ENCODE measurements at regions not wholly inside any gene's neighbourhood (a gene's known extent, or its start where the extent isn't known, plus 50 kb on each side); places are given as distances from the start of the nearest gene placed in this dataset.
A peak's percentile ranks its signal among the peaks of the same experiment; 100 is the strongest.

DNA sequence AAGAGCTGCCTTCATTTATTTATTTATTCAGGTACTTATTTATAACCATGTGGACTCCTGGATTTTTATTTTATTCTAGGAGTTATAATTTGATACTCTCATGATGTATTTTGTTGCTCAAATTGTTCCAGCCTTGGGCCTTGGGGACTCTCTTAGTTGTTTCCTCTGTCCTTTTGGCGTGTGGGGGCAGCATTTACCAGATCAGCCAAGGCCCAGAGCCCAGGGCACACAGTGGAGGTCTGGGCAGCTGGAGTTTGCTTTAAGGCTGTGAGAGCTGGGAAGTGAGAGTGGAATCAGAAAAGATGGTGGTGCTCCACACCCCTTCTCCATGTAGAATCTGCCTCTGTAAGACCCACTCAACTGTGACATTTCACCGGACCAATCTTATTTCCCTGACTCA is 398.9 kb downstream of the RPS24 start:
- DNase-seq = peak in 1 of 6 donors; percentile 18
- no peaks in the 10 kb centered on the region for H3K4me1 ChIP-seq
- no peak overlapping the region for H3K4me3 ChIP-seq
- no peaks in the 10 kb centered on the region for H3K27me3 ChIP-seq
- no peak for FAIRE-seq
- TF ChIP-seq, protein P1, sequence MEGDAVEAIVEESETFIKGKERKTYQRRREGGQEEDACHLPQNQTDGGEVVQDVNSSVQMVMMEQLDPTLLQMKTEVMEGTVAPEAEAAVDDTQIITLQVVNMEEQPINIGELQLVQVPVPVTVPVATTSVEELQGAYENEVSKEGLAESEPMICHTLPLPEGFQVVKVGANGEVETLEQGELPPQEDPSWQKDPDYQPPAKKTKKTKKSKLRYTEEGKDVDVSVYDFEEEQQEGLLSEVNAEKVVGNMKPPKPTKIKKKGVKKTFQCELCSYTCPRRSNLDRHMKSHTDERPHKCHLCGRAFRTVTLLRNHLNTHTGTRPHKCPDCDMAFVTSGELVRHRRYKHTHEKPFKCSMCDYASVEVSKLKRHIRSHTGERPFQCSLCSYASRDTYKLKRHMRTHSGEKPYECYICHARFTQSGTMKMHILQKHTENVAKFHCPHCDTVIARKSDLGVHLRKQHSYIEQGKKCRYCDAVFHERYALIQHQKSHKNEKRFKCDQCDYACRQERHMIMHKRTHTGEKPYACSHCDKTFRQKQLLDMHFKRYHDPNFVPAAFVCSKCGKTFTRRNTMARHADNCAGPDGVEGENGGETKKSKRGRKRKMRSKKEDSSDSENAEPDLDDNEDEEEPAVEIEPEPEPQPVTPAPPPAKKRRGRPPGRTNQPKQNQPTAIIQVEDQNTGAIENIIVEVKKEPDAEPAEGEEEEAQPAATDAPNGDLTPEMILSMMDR (IDR thresholded peaks at IDR 0.05) = no peak
- 83 to 88% methylated on average over 2 of the region's 2 CpGs for WGBS, 2 donors
- H3K27ac ChIP-seq = no peak overlapping the region
- intact Hi-C loops (cut with DNase I) = no loop called here
- ATAC-seq = peak in 2 of 4 donors; percentile 20 to 55
- H3K9me3 ChIP-seq = no peaks in the 10 kb centered on the region
- H3K36me3 ChIP-seq = no peaks in the 10 kb centered on the region

DNA sequence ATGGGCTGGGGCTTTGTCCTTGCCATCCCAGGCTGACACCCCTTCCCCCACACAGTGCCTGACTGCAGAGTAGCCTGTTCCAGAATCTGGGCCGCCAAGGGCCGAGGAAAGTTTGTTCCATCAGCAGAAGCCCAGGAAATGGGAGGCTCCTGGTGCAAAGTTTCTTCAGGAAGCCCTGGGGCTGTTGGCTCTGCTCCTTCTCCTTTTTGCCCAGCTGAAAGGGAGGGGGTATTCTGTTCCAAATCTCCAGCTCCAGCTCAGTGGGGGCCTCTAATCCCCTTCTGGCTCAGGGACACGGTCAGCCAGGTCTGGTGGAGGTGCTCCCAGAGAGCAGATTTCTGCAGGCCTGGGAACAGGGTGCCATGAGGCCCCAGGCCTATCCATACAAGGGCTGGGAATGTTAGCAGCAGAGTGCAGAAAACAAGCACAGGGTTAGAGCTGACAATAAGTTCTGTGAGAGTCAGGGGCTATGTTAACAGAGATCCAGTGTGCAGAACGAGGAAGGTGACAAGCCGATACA is 399.5 kb downstream of the RPS24 start:
- intact Hi-C loops (cut with DNase I) = no loop called here
- Histone ChIP-seq H3K27ac (no peak overlapping the region), H3K4me1 (no peaks in the 10 kb centered on the region), H3K27me3 (no peaks in the 10 kb centered on the region), H3K9me3 (no peaks in the 10 kb centered on the region), H3K4me3 (no peak overlapping the region), H3K36me3 (no peaks in the 10 kb centered on the region)
- TF ChIP-seq, protein P1 (IDR thresholded peaks at IDR 0.05) = no peak
- WGBS, 2 donors = 92% methylated on average over 5 of the region's 5 CpGs
- ATAC-seq = peak in 1 of 4 donors; percentile 13
- peak in 1 of 6 donors; percentile 34 for DNase-seq
- FAIRE-seq = no peak

DNA sequence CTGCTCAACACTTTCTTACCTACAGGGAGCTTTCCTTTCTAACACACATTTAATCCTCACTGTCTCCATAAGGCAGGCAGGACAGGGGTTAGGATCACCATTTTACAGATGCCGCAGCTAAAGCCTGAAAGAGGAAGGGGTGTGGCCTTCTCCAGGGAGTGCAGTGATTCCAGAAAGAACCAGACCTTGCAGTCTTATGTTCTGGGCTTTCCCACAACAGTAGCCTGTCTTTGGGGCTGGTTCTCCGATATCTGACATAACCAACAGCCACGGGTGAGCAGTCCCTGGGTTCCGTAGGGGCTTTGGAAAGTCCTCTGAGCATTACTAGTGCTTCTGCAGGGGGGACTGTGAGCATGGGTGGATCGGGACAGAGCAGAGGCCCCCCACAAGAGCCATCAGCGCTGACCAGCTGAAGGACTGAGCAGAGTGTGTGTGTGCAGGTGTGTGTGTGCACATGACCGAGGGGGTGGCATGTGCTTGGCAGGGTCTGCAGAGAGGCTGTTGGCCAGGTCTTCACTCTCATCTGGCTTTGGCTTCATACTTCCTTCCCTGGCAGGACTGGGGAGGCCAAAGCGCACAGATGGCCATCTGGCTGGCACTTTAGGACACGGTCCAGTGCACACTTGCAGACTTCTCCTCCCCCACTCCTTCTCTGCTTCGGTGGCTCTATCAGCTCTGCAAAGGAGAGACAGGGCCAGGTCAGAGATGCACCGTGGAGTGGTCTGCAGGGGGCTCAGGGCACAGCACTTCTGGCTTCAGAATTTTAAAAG is 400.3 kb downstream of the RPS24 start:
- FAIRE-seq = no peak
- ATAC-seq = peak; percentile 54 to 90 (median 76)
- Histone ChIP-seq H3K4me3 (no peak overlapping the region), H3K36me3 (no peaks in the 10 kb centered on the region), H3K27ac (no peak overlapping the region), H3K9me3 (no peaks in the 10 kb centered on the region), H3K27me3 (no peaks in the 10 kb centered on the region), H3K4me1 (no peaks in the 10 kb centered on the region)
- WGBS, 2 donors = 54 to 61% methylated on average over 11 of the region's 11 CpGs
- DNase-seq = peak in 4 of 6 donors; percentile 31 to 61 (median 59)
- TF ChIP-seq, protein P1 (IDR thresholded peaks at IDR 0.05) = no peak
- intact Hi-C loops (cut with DNase I) = no loop called here

DNA sequence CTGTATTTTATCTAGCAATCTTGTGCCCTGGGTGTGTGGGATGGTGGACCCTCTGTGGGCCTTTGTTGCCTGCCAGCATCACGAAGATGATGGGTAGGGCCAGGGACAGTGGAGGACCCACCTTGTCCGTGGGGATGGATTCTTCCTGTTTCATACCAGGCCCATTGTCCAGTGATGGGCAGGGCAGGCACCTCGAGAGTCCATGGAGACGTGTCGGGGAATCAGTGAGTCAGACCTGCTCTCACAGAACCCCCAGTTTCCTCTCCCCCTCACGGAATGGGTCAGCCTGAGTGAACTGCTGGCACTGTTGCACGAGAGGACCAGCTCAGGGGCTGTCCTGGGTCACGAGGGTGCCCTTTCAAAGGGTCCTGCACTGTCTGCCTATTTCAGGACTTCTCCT is 401.2 kb downstream of the RPS24 start:
- TF ChIP-seq, protein P1 (IDR thresholded peaks at IDR 0.05) = no peak
- intact Hi-C loops (cut with DNase I) = no loop called here
- Histone ChIP-seq H3K4me1 (no peaks in the 10 kb centered on the region), H3K36me3 (no peaks in the 10 kb centered on the region), H3K4me3 (no peak overlapping the region), H3K9me3 (no peaks in the 10 kb centered on the region), H3K27me3 (no peaks in the 10 kb centered on the region), H3K27ac (no peak overlapping the region)
- DNase-seq (peak in 1 of 6 donors; percentile 37), FAIRE-seq (no peak), ATAC-seq (no peak)
- WGBS, 2 donors = 75 to 83% methylated on average over 8 of the region's 8 CpGs

Data from pancreas (tissue), 10 donors.